ENCODE measurements at regions not wholly inside any gene's neighbourhood (a gene's known extent, or its start where the extent isn't known, plus 50 kb on each side); places are given as distances from the start of the nearest gene placed in this dataset.

DNA sequence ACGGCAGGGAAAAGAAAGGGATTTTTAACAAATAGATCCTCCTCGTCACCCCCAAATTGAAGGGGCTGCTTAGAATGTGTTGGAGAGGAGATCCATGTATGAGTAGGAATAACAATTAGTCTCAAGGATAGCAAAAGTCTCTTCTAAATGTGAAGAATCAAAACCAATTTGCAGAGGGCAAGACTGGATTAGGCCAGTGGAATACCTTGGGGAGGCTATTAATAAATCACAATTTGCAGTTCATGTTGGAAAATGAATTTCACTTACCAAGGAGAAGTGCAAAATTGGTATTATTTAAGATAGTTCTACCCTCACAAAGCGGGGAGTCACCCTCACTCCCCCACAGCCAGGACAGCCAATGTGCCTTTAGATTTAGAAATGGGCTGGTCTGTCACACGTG is 299.8 kb upstream of the SLC30A5 start:
- no peak for TF ChIP-seq POLR2AphosphoS5 (IDR thresholded peaks at IDR 0.05; ENCODE audit: low read depth, low read length)
- no peak for TF ChIP-seq SP1 (IDR thresholded peaks at IDR 0.05; ENCODE audit: low read depth)
- TF ChIP-seq CBX3 (IDR thresholded peaks at IDR 0.05; ENCODE audit: low read depth): no peak
- TF ChIP-seq TCF7L2 (IDR thresholded peaks at IDR 0.05; ENCODE audit: borderline replicate concordance, extremely low read depth, insufficient read depth, insufficient read length): no peak
- TF ChIP-seq JUND (IDR thresholded peaks at IDR 0.05): no peak
- no peak for TF ChIP-seq EGR1 (IDR thresholded peaks at IDR 0.05; ENCODE audit: low read depth)
- no peak for TF ChIP-seq EZH2phosphoT487 (IDR thresholded peaks at IDR 0.05; ENCODE audit: borderline replicate concordance)
- TF ChIP-seq, protein P1, sequence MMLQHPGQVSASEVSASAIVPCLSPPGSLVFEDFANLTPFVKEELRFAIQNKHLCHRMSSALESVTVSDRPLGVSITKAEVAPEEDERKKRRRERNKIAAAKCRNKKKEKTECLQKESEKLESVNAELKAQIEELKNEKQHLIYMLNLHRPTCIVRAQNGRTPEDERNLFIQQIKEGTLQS (IDR thresholded peaks at IDR 0.05): no peak
- TF ChIP-seq POLR2A (IDR thresholded peaks at IDR 0.05; ENCODE audit: borderline replicate concordance, extremely low read depth, insufficient read depth, insufficient read length): no peak
- H4K20me1 ChIP-seq (ENCODE audit: insufficient read depth): no peaks in the 10 kb centered on the region
- no TSS peak for BruUV-seq (replicated peaks)

DNA sequence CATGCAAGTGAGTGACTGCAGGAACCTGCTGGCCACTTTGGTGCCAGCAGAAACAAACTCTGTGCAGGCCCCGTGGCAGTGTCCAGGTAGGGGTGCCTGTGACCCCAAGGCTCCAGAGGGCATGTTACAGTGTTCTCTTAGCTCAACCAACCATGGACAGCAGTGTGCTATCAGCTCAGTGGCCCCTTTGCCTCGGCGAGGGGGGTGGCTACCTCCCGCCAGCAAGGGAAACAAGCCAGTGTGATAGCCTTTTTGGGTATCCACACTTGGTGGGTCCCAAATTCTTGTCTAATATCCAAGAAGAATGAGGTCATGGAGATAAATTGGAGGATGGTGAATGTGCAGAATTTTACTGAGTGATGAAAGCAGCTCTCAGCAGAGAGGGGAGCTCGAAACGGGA is 298.6 kb upstream of the SLC30A5 start:
- H3K4me2 ChIP-seq (ENCODE audit: low read length): no peak overlapping the region
- H3K27me3 ChIP-seq (ENCODE audit: insufficient read depth, low read length): no peaks in the 10 kb centered on the region
- H3K9me2 ChIP-seq (ENCODE audit: insufficient read depth): no peaks in the 10 kb centered on the region
- ATAC-seq (no peak), DNase-seq (ENCODE audit: low read depth, low spot score) (no peak)
- no peaks in the 10 kb centered on the region for H4K20me1 ChIP-seq (ENCODE audit: insufficient read depth)
- ChIA-PET RAD21 (ENCODE audit: low non-redundant PET in 1 of 2, low total read pairs in 2 of 2, uncharacterized antibody in 2 of 2, unreplicated experiment in 2 of 2) (no interaction called here), CTCF (no interaction called here), POLR2A (no interaction called here)
- no TSS peak for BruUV-seq (replicated peaks)
- no peak overlapping the region for H2AFZ ChIP-seq (ENCODE audit: low read depth, low read length, poor library complexity, severe bottlenecking)
- H3K9ac ChIP-seq (ENCODE audit: low read length): no peak overlapping the region
- no peak overlapping the region for H3K4me3 ChIP-seq (replicated peaks in 1 of 2; ENCODE audit: low read depth in 1 of 2, low read length in 2 of 2)
- H3K27ac ChIP-seq (ENCODE audit: low read depth, low read length): no peak overlapping the region
- H3K4me1 ChIP-seq (ENCODE audit: control insufficient read depth in 1 of 2, insufficient read depth in 2 of 2, low read length in 2 of 2): no peaks in the 10 kb centered on the region
- H3K36me3 ChIP-seq (ENCODE audit: control insufficient read depth in 1 of 2, insufficient read depth in 2 of 2, low read length in 2 of 2): no peaks in the 10 kb centered on the region
- H3K9me3 ChIP-seq (ENCODE audit: control insufficient read depth in 1 of 2, insufficient read depth in 1 of 2, low read depth in 1 of 2, low read length in 2 of 2): no peaks in the 10 kb centered on the region
- intact Hi-C loops (cut with micrococcal nuclease): no loop called here
- H3K79me2 ChIP-seq (ENCODE audit: insufficient read depth, low read length): no peaks in the 10 kb centered on the region
- TF ChIP-seq EGR1 (IDR thresholded peaks at IDR 0.05; ENCODE audit: low read depth) (no peak), SP1 (IDR thresholded peaks at IDR 0.05; ENCODE audit: low read depth) (no peak), ZNF274 (IDR thresholded peaks at IDR 0.05; ENCODE audit: low read depth, low read length) (no peak), ELF1 (IDR thresholded peaks at IDR 0.05; ENCODE audit: borderline replicate concordance, low read depth) (no peak), CBX3 (IDR thresholded peaks at IDR 0.05; ENCODE audit: low read depth) (no peak), SIN3A (IDR thresholded peaks at IDR 0.05; ENCODE audit: low read depth) (no peak), EZH2 (IDR thresholded peaks at IDR 0.05) (no peak), POLR2AphosphoS5 (IDR thresholded peaks at IDR 0.05; ENCODE audit: low read depth, low read length) (no peak)
- TF ChIP-seq, protein P2, sequence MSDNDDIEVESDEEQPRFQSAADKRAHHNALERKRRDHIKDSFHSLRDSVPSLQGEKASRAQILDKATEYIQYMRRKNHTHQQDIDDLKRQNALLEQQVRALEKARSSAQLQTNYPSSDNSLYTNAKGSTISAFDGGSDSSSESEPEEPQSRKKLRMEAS (IDR thresholded peaks at IDR 0.05): no peak
- TF ChIP-seq, protein P1 (IDR thresholded peaks at IDR 0.05): no peak
- TF ChIP-seq, protein P3, sequence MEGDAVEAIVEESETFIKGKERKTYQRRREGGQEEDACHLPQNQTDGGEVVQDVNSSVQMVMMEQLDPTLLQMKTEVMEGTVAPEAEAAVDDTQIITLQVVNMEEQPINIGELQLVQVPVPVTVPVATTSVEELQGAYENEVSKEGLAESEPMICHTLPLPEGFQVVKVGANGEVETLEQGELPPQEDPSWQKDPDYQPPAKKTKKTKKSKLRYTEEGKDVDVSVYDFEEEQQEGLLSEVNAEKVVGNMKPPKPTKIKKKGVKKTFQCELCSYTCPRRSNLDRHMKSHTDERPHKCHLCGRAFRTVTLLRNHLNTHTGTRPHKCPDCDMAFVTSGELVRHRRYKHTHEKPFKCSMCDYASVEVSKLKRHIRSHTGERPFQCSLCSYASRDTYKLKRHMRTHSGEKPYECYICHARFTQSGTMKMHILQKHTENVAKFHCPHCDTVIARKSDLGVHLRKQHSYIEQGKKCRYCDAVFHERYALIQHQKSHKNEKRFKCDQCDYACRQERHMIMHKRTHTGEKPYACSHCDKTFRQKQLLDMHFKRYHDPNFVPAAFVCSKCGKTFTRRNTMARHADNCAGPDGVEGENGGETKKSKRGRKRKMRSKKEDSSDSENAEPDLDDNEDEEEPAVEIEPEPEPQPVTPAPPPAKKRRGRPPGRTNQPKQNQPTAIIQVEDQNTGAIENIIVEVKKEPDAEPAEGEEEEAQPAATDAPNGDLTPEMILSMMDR (IDR thresholded peaks at IDR 0.05 in 2 of 3, conservative IDR thresholded peaks at IDR 0.05 in 1 of 3; ENCODE audit: borderline replicate concordance in 1 of 3, insufficient read depth in 1 of 3, low read depth in 2 of 3, low read length in 2 of 3): no peak
- TF ChIP-seq, protein P4, sequence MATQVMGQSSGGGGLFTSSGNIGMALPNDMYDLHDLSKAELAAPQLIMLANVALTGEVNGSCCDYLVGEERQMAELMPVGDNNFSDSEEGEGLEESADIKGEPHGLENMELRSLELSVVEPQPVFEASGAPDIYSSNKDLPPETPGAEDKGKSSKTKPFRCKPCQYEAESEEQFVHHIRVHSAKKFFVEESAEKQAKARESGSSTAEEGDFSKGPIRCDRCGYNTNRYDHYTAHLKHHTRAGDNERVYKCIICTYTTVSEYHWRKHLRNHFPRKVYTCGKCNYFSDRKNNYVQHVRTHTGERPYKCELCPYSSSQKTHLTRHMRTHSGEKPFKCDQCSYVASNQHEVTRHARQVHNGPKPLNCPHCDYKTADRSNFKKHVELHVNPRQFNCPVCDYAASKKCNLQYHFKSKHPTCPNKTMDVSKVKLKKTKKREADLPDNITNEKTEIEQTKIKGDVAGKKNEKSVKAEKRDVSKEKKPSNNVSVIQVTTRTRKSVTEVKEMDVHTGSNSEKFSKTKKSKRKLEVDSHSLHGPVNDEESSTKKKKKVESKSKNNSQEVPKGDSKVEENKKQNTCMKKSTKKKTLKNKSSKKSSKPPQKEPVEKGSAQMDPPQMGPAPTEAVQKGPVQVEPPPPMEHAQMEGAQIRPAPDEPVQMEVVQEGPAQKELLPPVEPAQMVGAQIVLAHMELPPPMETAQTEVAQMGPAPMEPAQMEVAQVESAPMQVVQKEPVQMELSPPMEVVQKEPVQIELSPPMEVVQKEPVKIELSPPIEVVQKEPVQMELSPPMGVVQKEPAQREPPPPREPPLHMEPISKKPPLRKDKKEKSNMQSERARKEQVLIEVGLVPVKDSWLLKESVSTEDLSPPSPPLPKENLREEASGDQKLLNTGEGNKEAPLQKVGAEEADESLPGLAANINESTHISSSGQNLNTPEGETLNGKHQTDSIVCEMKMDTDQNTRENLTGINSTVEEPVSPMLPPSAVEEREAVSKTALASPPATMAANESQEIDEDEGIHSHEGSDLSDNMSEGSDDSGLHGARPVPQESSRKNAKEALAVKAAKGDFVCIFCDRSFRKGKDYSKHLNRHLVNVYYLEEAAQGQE (IDR thresholded peaks at IDR 0.05; ENCODE audit: low read depth): no peak

More for the DNA sequence above, 299.8 kb upstream of the SLC30A5 start:
- ChIA-PET POLR2A (no interaction called here), RAD21 (ENCODE audit: low non-redundant PET in 1 of 2, low total read pairs in 2 of 2, uncharacterized antibody in 2 of 2, unreplicated experiment in 2 of 2) (no interaction called here), CTCF (no interaction called here)
- H3K79me2 ChIP-seq (ENCODE audit: insufficient read depth, low read length): no peaks in the 10 kb centered on the region
- intact Hi-C loops (cut with micrococcal nuclease): no loop called here
- no peak overlapping the region for H3K4me3 ChIP-seq (replicated peaks in 1 of 2; ENCODE audit: low read depth in 1 of 2, low read length in 2 of 2)
- H3K36me3 ChIP-seq (ENCODE audit: control insufficient read depth in 1 of 2, insufficient read depth in 2 of 2, low read length in 2 of 2): no peaks in the 10 kb centered on the region
- H2AFZ ChIP-seq (ENCODE audit: low read depth, low read length, poor library complexity, severe bottlenecking): no peak overlapping the region
- no peak overlapping the region for H3K27ac ChIP-seq (ENCODE audit: low read depth, low read length)
- no peaks in the 10 kb centered on the region for H3K27me3 ChIP-seq (ENCODE audit: insufficient read depth, low read length)
- no peaks in the 10 kb centered on the region for H3K9me2 ChIP-seq (ENCODE audit: insufficient read depth)
- H3K9me3 ChIP-seq (ENCODE audit: control insufficient read depth in 1 of 2, insufficient read depth in 1 of 2, low read depth in 1 of 2, low read length in 2 of 2): no peaks in the 10 kb centered on the region
- DNase-seq (ENCODE audit: low read depth, low spot score): no peak
- H3K9ac ChIP-seq (ENCODE audit: low read length): no peak overlapping the region
- ATAC-seq: no peak
- H3K4me2 ChIP-seq (ENCODE audit: low read length): no peak overlapping the region
- H3K4me1 ChIP-seq (ENCODE audit: control insufficient read depth in 1 of 2, insufficient read depth in 2 of 2, low read length in 2 of 2): no peaks in the 10 kb centered on the region

Measured in HCT116 (cell line).